Heart left ventricle (tissue), 13 donors: ENCODE measurements at regions not wholly inside any gene's neighbourhood (a gene's known extent, or its start where the extent isn't known, plus 50 kb on each side); places are given as distances from the start of the nearest gene placed in this dataset.
"Not testable (repeated sequence)": the region's sequence is repeated elsewhere in the genome, so short reads cannot be mapped to it uniquely, and the experiment has no call there.

Experiments used
- POLR2A ChIP-seq, 2 donors: fragments of 450-650 bp; IDR thresholded peaks; one replicate each; pipeline ENCODE4 v1.6.1; 2017; ENCODE audit warnings: antibody characterized with exemption in 2 of 2, mild to moderate bottlenecking in 2 of 2, moderate library complexity in 2 of 2
- TF ChIP-seq, protein P1 (sequence below), 12 donors: fragments of 200-600 bp; sonication (generic) in 4 of 12; IDR thresholded peaks; one replicate each; pipeline versions ENCODE4 v1.5.0 to v1.8.0; 2018 to 2022; ENCODE audit warnings: antibody characterized with exemption in 12 of 12, mild to moderate bottlenecking in 5 of 12
- donor health status: ischemic (EF 13 %, LVEDD 7.1; RV severe dilation, severe dysfunction).
- donor health status: DM: no; HTN: yes; CAD: no.
- donor health status: DM: no; HTN: no; CAD: no.
- donor health status: ischemic (EF 25% LVEDD 6.9; RV normal size, moderate dysfunction).
- donor health status: ischemic (EF 25% LVEDD 5.7; RV mildly dilated, moderate dysfunction).
- donor health status: ischemic (EF 35%, LVEDD 5.7; RV mildly dilated, moderate dysfunction).
- donor health status: nonischemic (EF 11% LVEDD 7.7; RV severe dilation, severe dysfunction).
- donor health status: DM: yes; HTN: yes; CAD: no.
- donor health status: PGD.
- donor health status: ischemic (EF 29% LVEDD 5.4; RV normal size, mild dysfunction).
- donor health status: nonischemic (EF 23%, LVEDD 6.1; RV moderate dilation, normal function).

DNA sequence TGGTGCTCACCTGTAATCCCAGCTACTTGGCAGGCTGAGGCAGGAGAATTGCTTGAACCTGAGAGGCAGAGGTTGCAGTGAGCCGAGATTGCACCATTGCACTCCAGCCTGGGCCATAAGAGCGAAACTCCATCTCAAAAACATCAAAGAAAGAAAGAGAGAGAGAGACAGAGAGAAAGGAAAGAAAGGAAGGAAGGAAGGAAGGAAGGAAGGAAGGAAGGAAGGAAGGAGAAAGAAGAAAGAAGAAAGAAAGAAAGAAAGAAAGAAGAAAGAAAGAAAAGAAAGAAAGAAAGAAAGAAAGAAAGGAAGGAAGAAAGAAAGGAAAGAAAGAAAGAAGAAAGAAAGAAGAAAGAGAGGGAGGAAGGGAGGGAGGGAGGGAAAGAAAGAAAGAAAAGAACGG, 69.4 kb upstream of the SLC25A33 start:
- TF ChIP-seq, protein P1, sequence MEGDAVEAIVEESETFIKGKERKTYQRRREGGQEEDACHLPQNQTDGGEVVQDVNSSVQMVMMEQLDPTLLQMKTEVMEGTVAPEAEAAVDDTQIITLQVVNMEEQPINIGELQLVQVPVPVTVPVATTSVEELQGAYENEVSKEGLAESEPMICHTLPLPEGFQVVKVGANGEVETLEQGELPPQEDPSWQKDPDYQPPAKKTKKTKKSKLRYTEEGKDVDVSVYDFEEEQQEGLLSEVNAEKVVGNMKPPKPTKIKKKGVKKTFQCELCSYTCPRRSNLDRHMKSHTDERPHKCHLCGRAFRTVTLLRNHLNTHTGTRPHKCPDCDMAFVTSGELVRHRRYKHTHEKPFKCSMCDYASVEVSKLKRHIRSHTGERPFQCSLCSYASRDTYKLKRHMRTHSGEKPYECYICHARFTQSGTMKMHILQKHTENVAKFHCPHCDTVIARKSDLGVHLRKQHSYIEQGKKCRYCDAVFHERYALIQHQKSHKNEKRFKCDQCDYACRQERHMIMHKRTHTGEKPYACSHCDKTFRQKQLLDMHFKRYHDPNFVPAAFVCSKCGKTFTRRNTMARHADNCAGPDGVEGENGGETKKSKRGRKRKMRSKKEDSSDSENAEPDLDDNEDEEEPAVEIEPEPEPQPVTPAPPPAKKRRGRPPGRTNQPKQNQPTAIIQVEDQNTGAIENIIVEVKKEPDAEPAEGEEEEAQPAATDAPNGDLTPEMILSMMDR (IDR thresholded peaks at IDR 0.05): not testable (repeated sequence)
- TF ChIP-seq POLR2A (IDR thresholded peaks at IDR 0.05): not testable (repeated sequence)
